GM12878 (cell line): ENCODE measurements at regions not wholly inside any gene's neighbourhood (a gene's known extent, or its start where the extent isn't known, plus 50 kb on each side); places are given as distances from the start of the nearest gene placed in this dataset.

Experiments
- BACH1 ChIP-seq: fragments of 450-650 bp; IDR thresholded peaks from 2 replicates; pipeline ENCODE4 v1.6.1; 2017; ENCODE audit warnings: mild to moderate bottlenecking, borderline replicate concordance
- NR2C2 ChIP-seq: IDR thresholded peaks from 2 replicates; pipeline ENCODE4 v1.6.1; 2011; ENCODE audit warnings: borderline replicate concordance, low read depth; ENCODE audit not compliant: control insufficient read depth, insufficient read length
- TF ChIP-seq, protein P1 (sequence below): fragments of 450-650 bp; conservative IDR thresholded peaks from 2 replicates; pipeline ENCODE4 v1.6.1; 2017; ENCODE audit warnings: mild to moderate bottlenecking, moderate library complexity
- TF ChIP-seq, protein P2 (sequence below), 3 experiments: IDR thresholded peaks in 2 of 3; conservative IDR thresholded peaks in 1 of 3; 2 replicates each; pipeline ENCODE4 v1.5.1; 2011; ENCODE audit warnings: low read depth in 3 of 3, low read length in 3 of 3, mild to moderate bottlenecking in 3 of 3, control low read depth in 2 of 3, moderate library complexity in 2 of 3, inconsistent platforms in 1 of 3, mixed read lengths in 1 of 3; ENCODE audit not compliant: control insufficient read depth in 2 of 3, insufficient read depth in 1 of 3; ENCODE audit errors: extremely low read depth in 1 of 3

DNA sequence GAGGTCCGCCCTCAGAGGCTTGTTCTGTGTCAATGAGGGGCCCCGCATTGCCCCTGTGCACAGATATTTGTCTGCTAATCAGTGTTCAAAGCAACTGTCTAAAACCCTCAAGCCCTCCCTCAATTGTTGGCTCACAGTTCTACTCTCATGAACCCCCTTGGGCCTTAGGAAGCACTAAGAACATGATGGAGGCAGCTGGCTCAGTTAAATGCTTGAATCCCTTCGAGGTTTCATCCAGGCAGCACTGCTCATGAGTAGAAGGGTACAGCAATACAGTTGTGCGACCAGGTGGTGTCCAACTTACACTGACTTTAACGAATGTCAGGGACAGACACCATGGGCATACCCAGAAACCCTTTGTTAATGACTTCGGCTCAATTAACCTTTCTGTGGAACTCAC lies 89.2 kb upstream of the WSCD1 start:
- TF ChIP-seq, protein P1, sequence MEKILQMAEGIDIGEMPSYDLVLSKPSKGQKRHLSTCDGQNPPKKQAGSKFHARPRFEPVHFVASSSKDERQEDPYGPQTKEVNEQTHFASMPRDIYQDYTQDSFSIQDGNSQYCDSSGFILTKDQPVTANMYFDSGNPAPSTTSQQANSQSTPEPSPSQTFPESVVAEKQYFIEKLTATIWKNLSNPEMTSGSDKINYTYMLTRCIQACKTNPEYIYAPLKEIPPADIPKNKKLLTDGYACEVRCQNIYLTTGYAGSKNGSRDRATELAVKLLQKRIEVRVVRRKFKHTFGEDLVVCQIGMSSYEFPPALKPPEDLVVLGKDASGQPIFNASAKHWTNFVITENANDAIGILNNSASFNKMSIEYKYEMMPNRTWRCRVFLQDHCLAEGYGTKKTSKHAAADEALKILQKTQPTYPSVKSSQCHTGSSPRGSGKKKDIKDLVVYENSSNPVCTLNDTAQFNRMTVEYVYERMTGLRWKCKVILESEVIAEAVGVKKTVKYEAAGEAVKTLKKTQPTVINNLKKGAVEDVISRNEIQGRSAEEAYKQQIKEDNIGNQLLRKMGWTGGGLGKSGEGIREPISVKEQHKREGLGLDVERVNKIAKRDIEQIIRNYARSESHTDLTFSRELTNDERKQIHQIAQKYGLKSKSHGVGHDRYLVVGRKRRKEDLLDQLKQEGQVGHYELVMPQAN = no peak
- no peak for TF ChIP-seq NR2C2
- TF ChIP-seq, protein P2, sequence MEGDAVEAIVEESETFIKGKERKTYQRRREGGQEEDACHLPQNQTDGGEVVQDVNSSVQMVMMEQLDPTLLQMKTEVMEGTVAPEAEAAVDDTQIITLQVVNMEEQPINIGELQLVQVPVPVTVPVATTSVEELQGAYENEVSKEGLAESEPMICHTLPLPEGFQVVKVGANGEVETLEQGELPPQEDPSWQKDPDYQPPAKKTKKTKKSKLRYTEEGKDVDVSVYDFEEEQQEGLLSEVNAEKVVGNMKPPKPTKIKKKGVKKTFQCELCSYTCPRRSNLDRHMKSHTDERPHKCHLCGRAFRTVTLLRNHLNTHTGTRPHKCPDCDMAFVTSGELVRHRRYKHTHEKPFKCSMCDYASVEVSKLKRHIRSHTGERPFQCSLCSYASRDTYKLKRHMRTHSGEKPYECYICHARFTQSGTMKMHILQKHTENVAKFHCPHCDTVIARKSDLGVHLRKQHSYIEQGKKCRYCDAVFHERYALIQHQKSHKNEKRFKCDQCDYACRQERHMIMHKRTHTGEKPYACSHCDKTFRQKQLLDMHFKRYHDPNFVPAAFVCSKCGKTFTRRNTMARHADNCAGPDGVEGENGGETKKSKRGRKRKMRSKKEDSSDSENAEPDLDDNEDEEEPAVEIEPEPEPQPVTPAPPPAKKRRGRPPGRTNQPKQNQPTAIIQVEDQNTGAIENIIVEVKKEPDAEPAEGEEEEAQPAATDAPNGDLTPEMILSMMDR (IDR thresholded peaks at IDR 0.05 in 2 of 3, conservative IDR thresholded peaks at IDR 0.05 in 1 of 3; ENCODE audit: control insufficient read depth in 2 of 3, extremely low read depth in 1 of 3, insufficient read depth in 1 of 3, low read depth in 3 of 3, low read length in 3 of 3) = no peak
- no peak for TF ChIP-seq BACH1
